Psoas muscle (tissue), 7 donors: ENCODE measurements at regions not wholly inside any gene's neighbourhood (a gene's known extent, or its start where the extent isn't known, plus 50 kb on each side); places are given as distances from the start of the nearest gene placed in this dataset.

Source experiments
- ATAC-seq, 4 donors: fragments of 200-7000 bp; cut with Tn5 transposase; one replicate each; pipeline ENCODE4 v1.9.1; 2020; ENCODE audit warnings: moderate library complexity in 3 of 4, mild to moderate bottlenecking in 2 of 4
- DNase-seq, 2 donors: peaks; one replicate each; pipeline ENCODE4 v3.0.0-alpha.2; 2020
- H3K27ac ChIP-seq: fragments of 200-600 bp; one replicate; pipeline ENCODE4 v1.8.0; 2022
- H3K27me3 ChIP-seq, 3 donors: fragments of 200-600 bp in 1 of 3; one replicate each; pipeline versions ENCODE4 v1.6.1 to v1.8.0; 2013 to 2022; ENCODE audit warnings: low read length in 2 of 3, mild to moderate bottlenecking in 2 of 3, moderate library complexity in 1 of 3; ENCODE audit not compliant: insufficient read depth in 3 of 3
- H3K36me3 ChIP-seq, 2 donors: fragments of 200-600 bp in 1 of 2; one replicate each; pipeline versions ENCODE4 v1.6.1 to v1.8.0; 2013 to 2022; ENCODE audit warnings: low read depth in 1 of 2, mild to moderate bottlenecking in 1 of 2, moderate library complexity in 1 of 2; ENCODE audit not compliant: insufficient read depth in 1 of 2
- H3K4me1 ChIP-seq: fragments of 200-600 bp; one replicate; pipeline ENCODE4 v1.8.0; 2022
- H3K4me3 ChIP-seq: fragments of 200-600 bp; one replicate; pipeline ENCODE4 v1.8.0; 2022; ENCODE audit warnings: mild to moderate bottlenecking
- H3K9me3 ChIP-seq: fragments of 200-600 bp; one replicate; pipeline ENCODE4 v1.8.0; 2022
- whole genome bisulfite sequencing, 3 donors: extraction: QIAGEN DNeasy Blood & Tissue Kit; methylation state at CpG; one replicate each; pipeline versions ENCODE4 v1.1.6 to v1.1.7; 2013; 5-methylcytosine and 5-hydroxymethylcytosine counted together
- intact Hi-C, 2 donors: fragments of 100-400 bp; cut with DNase I; formaldehyde crosslinking; loops; one replicate each; pipeline versions ENCODE4 v1.11.0 to v1.14.2; 2022
- TF ChIP-seq, protein P1 (sequence below): fragments of 200-600 bp; IDR thresholded peaks from one replicate; pipeline ENCODE4 v1.8.0; 2022; ENCODE audit warnings: antibody characterized with exemption
- donor health status: healthy with polysubstance abuse.
- donor health status: DM: no; HTN: no; CAD: no; lungs with moderate emphysema.
- donor health status: Bipolar disorder and iron deficiency.
- donor health status: healthy.
- donor health status: DM: yes; HTN: yes; CAD: no.
- donor health status: DM: no; HTN: no; CAD: no.
- donor health status: DM: yes; HTN: yes; CAD: no.

- no peaks in the 10 kb centered on the region for H3K36me3 ChIP-seq
- TF ChIP-seq, protein P1, sequence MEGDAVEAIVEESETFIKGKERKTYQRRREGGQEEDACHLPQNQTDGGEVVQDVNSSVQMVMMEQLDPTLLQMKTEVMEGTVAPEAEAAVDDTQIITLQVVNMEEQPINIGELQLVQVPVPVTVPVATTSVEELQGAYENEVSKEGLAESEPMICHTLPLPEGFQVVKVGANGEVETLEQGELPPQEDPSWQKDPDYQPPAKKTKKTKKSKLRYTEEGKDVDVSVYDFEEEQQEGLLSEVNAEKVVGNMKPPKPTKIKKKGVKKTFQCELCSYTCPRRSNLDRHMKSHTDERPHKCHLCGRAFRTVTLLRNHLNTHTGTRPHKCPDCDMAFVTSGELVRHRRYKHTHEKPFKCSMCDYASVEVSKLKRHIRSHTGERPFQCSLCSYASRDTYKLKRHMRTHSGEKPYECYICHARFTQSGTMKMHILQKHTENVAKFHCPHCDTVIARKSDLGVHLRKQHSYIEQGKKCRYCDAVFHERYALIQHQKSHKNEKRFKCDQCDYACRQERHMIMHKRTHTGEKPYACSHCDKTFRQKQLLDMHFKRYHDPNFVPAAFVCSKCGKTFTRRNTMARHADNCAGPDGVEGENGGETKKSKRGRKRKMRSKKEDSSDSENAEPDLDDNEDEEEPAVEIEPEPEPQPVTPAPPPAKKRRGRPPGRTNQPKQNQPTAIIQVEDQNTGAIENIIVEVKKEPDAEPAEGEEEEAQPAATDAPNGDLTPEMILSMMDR: no peak
- H3K9me3 ChIP-seq: no peaks in the 10 kb centered on the region
- H3K27ac ChIP-seq: no peak overlapping the region
- H3K4me1 ChIP-seq: no peaks in the 10 kb centered on the region
- no peak overlapping the region for H3K4me3 ChIP-seq
- ATAC-seq (no peak), DNase-seq (no peak)
- intact Hi-C loops: no loop called here
- WGBS, 3 donors: 93 to 95% (median 93%) methylated on average over 6 of the region's 6 CpGs
- H3K27me3 ChIP-seq: no peaks in the 10 kb centered on the region
Observed at GRCh38 chr1:188846468-188846867, 1631.2 kb downstream of the BRINP3 start.

GRCh38 chr1:188857526-188858087 lies 1620.1 kb downstream of the BRINP3 start:
- ATAC-seq: no peak

GRCh38 chr1:188867614-188868013 lies 1610.0 kb downstream of the BRINP3 start:
- TF ChIP-seq, protein P1: no peak
- no peak overlapping the region for H3K27ac ChIP-seq
- no peaks in the 10 kb centered on the region for H3K9me3 ChIP-seq
- H3K4me1 ChIP-seq: no peaks in the 10 kb centered on the region
- DNase-seq (no peak), ATAC-seq (no peak)
- H3K27me3 ChIP-seq: no peaks in the 10 kb centered on the region
- intact Hi-C loops: no loop called here
- no peak overlapping the region for H3K4me3 ChIP-seq
- no peaks in the 10 kb centered on the region for H3K36me3 ChIP-seq

More at GRCh38 chr1:188857526-188858087, 1620.1 kb downstream of the BRINP3 start:
- Histone ChIP-seq H3K27me3 (no peaks in the 10 kb centered on the region), H3K9me3 (no peaks in the 10 kb centered on the region), H3K27ac (no peak overlapping the region), H3K36me3 (no peaks in the 10 kb centered on the region), H3K4me1 (no peaks in the 10 kb centered on the region), H3K4me3 (no peak overlapping the region)
- TF ChIP-seq, protein P1: no peak
- DNase-seq: no peak
- intact Hi-C loops: no loop called here
- WGBS, 3 donors: 87 to 96% (median 96%) methylated on average over 24 to 31 of the region's 31 CpGs

DNA sequence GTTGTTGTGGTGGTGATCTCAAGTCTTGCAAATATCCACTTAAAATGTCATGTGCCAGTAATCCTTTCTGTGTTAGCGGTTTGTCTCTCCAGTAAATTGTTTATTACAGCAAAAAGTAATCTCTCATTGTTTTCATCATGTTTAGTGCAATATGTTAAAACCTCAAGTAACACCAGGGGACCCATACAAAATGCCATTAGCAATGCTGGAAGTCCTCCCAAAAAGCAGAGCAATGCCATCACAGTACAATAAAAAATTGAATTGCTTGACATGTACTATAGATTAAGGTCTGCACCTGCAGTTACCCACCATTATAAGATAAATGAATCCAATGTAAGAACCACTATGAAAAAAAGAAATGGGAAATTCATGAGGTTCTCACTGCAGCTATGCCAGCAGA lies 1606.5 kb downstream of the BRINP3 start:
- TF ChIP-seq, protein P1: no peak
- Histone ChIP-seq H3K4me1 (no peaks in the 10 kb centered on the region), H3K4me3 (no peak overlapping the region), H3K27me3 (no peaks in the 10 kb centered on the region), H3K36me3 (no peaks in the 10 kb centered on the region), H3K9me3 (no peaks in the 10 kb centered on the region), H3K27ac (no peak overlapping the region)
- DNase-seq (no peak), ATAC-seq (no peak)
- intact Hi-C loops: no loop called here
- 63 to 72% (median 66%) methylated on average over 1 of the region's 1 CpG for WGBS, 3 donors

DNA sequence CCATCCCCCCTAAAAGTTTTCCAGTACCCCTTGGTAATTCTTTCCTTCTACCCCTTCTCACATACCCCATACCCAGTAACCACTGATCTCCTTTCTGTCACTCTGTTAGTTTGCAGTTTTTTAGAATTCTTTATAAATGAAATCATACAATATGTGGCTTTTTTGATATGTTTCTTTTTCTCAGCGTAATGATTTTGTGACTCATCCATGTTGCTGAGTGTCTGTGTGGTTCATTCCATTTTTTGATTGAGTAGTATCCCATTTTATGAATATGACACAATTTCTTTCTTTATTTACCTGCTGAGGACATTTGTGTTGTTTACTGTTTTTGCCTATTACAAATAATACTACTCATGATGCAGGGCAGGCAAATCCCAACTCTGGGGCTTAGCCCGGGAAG lies 1605.3 kb downstream of the BRINP3 start:
- H3K27me3 ChIP-seq: no peaks in the 10 kb centered on the region
- no peak for DNase-seq
- intact Hi-C loops: no loop called here
- H3K4me3 ChIP-seq: no peak overlapping the region
- H3K4me1 ChIP-seq: no peaks in the 10 kb centered on the region
- H3K27ac ChIP-seq: no peak overlapping the region
- WGBS, 3 donors: 90 to 95% (median 90%) methylated on average over 2 of the region's 2 CpGs
- no peak for ATAC-seq
- H3K9me3 ChIP-seq: no peaks in the 10 kb centered on the region
- no peaks in the 10 kb centered on the region for H3K36me3 ChIP-seq
- TF ChIP-seq, protein P1: no peak
